PC-9 (cell line): ENCODE measurements at regions not wholly inside any gene's neighbourhood (a gene's known extent, or its start where the extent isn't known, plus 50 kb on each side); places are given as distances from the start of the nearest gene placed in this dataset.

Experiments
- BruUV-seq: library from RNA; stranded (reverse); fragments of 400-500 nt; replicated peaks from 2 replicates; lab custom pipeline; 2021; lab: Mats Ljungman, UMichigan
- CTCF ChIA-PET: fragments of 300-600 bp; sonication (Branson Sonifier 250); formaldehyde crosslinking; loops from one replicate; lab custom pipeline; 2022; ENCODE audit warnings: antibody characterized with exemption; lab: Charles Lee
- POLR2A ChIA-PET: fragments of 300-600 bp; sonication (Branson Sonifier 250); formaldehyde crosslinking; loops from one replicate; lab custom pipeline; 2022; ENCODE audit warnings: antibody characterized with exemption; ENCODE audit not compliant: unreplicated experiment; lab: Charles Lee
- DNase-seq, 2 experiments: peaks; one replicate each; pipeline versions ENCODE4 v3.0.0 to v3.0.0-alpha.2; 2015 to 2022; ENCODE audit warnings: mixed read lengths in 1 of 2
- H2AFZ ChIP-seq: fragments of 200-600 bp; sonication (generic); 2 replicates; pipeline ENCODE4 v1.8.1; 2017; ENCODE audit warnings: antibody characterized with exemption
- H3F3A ChIP-seq: fragments of 200-600 bp; sonication (generic); 2 replicates; pipeline ENCODE4 v1.8.1; 2017; ENCODE audit warnings: antibody characterized with exemption, mild to moderate bottlenecking, low read depth; ENCODE audit not compliant: insufficient read depth
- H3K27ac ChIP-seq: fragments of 200-600 bp; sonication (generic); 2 replicates; pipeline ENCODE4 v1.6.1; 2016; ENCODE audit warnings: mixed run types
- H3K27me3 ChIP-seq: fragments of 200-600 bp; sonication (generic); 2 replicates; pipeline ENCODE4 v1.6.1; 2016; ENCODE audit warnings: low read depth, mixed run types; ENCODE audit not compliant: insufficient read depth
- H3K36me3 ChIP-seq: fragments of 200-600 bp; sonication (generic); 2 replicates; pipeline ENCODE4 v1.6.1; 2016; ENCODE audit warnings: low read depth, mixed run types
- H3K4me1 ChIP-seq: fragments of 200-600 bp; sonication (generic); replicated peaks from 2 replicates; pipeline ENCODE4 v1.6.1; 2016; ENCODE audit warnings: mixed run types; ENCODE audit not compliant: insufficient read depth
- H3K4me2 ChIP-seq: fragments of 200-600 bp; sonication (generic); 2 replicates; pipeline ENCODE4 v1.6.1; 2017; ENCODE audit warnings: mixed run types
- H3K4me3 ChIP-seq: fragments of 200-600 bp; sonication (generic); 2 replicates; pipeline ENCODE4 v1.6.1; 2016; ENCODE audit warnings: mixed run types
- H3K79me2 ChIP-seq: fragments of 200-600 bp; sonication (generic); 2 replicates; pipeline ENCODE4 v1.6.1; 2017; ENCODE audit warnings: low read depth, mixed run types
- H3K9me2 ChIP-seq: fragments of 200-600 bp; sonication (generic); 2 replicates; pipeline ENCODE4 v1.8.1; 2017; ENCODE audit warnings: mild to moderate bottlenecking; ENCODE audit not compliant: insufficient read depth
- H3K9me3 ChIP-seq: fragments of 200-600 bp; sonication (generic); 2 replicates; pipeline ENCODE4 v1.8.1; 2016; ENCODE audit warnings: low read depth; ENCODE audit not compliant: insufficient read depth
- H4K20me1 ChIP-seq: fragments of 200-600 bp; sonication (generic); 2 replicates; pipeline ENCODE4 v1.8.1; 2017; ENCODE audit not compliant: insufficient read depth
- EZH2 ChIP-seq: fragments of 200-600 bp; sonication (generic); IDR thresholded peaks from 2 replicates; pipeline ENCODE4 v1.8.0; 2017; ENCODE audit warnings: antibody characterized with exemption, low read depth
- intact Hi-C: fragments of 100-400 bp; cut with micrococcal nuclease; formaldehyde crosslinking; loops from one replicate; pipeline ENCODE4 v1.10.0; 2022; ENCODE audit not compliant: unreplicated experiment
- TF ChIP-seq, protein P1 (sequence below): fragments of 200-600 bp; sonication (generic); conservative IDR thresholded peaks from 2 replicates; pipeline ENCODE4 v1.6.1; 2017; ENCODE audit warnings: mixed run types, antibody characterized with exemption, mild to moderate bottlenecking, moderate library complexity

DNA sequence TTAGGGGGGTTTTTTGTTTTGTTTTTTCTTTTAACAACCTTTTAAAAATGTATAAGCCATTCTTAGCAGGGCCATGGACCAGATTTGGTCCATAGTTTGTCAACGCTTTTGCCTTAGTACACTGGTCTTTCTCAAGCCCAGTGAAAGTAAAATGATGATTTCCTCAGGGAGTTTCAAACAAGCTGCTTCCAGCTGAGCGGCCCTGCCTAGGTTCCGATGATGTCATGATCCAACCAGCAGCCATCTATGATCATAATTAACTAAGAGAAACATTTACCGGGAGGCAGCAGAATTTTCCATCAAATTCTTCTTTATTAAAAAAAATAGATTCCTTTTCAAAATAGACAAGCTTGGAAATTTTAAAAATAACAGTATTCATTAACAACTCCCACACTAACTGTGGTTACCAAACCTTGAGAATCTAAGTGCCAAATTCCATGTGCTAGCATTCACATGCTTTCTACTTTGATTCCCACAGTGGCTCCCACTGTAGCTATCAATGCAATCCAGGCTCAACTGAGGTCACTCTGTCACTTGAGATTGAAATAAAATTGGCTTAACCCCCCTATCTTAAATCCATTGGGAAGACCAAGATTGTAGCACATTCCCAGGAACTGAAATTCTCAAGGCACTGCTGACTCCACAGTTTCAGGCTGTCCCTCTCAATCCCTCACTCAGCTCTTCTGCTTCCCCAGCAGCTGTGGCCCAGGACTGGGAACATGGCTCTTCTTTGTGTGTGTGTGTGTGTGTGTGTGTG, 148.9 kb downstream of the RNF152 start:
- H3K4me3 ChIP-seq, result no peak overlapping the region
- no peaks in the 10 kb centered on the region for H3K9me2 ChIP-seq
- DNase-seq, result no peak
- BruUV-seq, result no TSS peak
- no peak overlapping the region for H3K4me2 ChIP-seq
- no peaks in the 10 kb centered on the region for H4K20me1 ChIP-seq
- no peaks in the 10 kb centered on the region for H3K27me3 ChIP-seq
- no peak overlapping the region for H2AFZ ChIP-seq
- H3K27ac ChIP-seq, result no peak overlapping the region
- no peaks in the 10 kb centered on the region for H3F3A ChIP-seq
- TF ChIP-seq, protein P1, sequence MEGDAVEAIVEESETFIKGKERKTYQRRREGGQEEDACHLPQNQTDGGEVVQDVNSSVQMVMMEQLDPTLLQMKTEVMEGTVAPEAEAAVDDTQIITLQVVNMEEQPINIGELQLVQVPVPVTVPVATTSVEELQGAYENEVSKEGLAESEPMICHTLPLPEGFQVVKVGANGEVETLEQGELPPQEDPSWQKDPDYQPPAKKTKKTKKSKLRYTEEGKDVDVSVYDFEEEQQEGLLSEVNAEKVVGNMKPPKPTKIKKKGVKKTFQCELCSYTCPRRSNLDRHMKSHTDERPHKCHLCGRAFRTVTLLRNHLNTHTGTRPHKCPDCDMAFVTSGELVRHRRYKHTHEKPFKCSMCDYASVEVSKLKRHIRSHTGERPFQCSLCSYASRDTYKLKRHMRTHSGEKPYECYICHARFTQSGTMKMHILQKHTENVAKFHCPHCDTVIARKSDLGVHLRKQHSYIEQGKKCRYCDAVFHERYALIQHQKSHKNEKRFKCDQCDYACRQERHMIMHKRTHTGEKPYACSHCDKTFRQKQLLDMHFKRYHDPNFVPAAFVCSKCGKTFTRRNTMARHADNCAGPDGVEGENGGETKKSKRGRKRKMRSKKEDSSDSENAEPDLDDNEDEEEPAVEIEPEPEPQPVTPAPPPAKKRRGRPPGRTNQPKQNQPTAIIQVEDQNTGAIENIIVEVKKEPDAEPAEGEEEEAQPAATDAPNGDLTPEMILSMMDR, result no peak
- TF ChIP-seq EZH2, result no peak
- no peaks in the 10 kb centered on the region for H3K36me3 ChIP-seq
- CTCF ChIA-PET, result no interaction called here
- intact Hi-C loops, result no loop called here
- H3K79me2 ChIP-seq, result no peaks in the 10 kb centered on the region
- H3K9me3 ChIP-seq, result no peaks in the 10 kb centered on the region
- POLR2A ChIA-PET, result no interaction called here
- no peaks in the 10 kb centered on the region for H3K4me1 ChIP-seq

DNA sequence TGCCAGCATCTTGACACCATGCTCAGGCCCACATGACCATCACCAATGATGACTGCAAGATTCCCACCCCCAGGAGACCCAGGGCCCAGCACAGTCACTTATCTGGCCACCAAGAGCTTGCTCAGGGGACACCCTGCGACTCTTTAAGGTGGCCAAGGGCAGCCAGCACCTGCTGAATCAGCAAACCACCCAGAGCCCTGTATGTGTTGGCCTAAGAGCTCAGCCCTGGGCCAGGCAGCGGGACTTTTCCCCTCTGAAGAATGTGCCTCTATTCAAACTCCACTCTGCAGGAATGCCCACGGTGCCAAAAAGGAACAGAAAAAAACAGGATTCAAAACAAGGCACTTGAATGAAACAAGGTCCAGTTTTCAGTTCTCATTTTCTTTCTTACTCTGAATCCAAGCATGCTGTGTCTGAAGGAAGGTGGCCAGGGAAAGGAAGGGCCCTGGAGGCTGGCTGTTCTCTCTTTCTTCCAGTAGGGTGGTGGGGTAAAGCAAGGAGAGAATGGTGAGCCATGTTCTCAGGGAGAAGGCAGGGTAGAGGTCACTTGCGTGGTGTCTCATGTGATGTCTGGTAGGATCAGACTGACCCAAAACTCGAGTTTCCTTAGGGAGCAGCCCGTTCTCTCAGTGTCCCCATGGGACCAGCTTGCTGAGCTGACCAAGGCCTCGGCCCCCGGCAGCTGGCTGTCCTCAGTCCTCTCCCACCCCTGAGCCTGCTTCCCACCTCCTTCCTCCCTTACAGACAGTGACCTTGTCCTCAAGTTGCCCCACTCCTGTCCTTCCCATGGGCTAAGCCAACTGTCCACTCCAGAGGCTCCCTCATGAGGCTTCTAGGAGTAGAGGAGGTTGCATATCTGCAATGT, 150.0 kb downstream of the RNF152 start:
- Histone ChIP-seq H3K4me3 (no peak overlapping the region), H4K20me1 (no peaks in the 10 kb centered on the region), H3K79me2 (no peaks in the 10 kb centered on the region), H3K27me3 (no peaks in the 10 kb centered on the region), H3K9me2 (no peaks in the 10 kb centered on the region), H3K27ac (no peak overlapping the region), H3K4me1 (no peaks in the 10 kb centered on the region), H3K9me3 (no peaks in the 10 kb centered on the region), H3K36me3 (no peaks in the 10 kb centered on the region), H2AFZ (no peak overlapping the region), H3K4me2 (no peak overlapping the region), H3F3A (no peaks in the 10 kb centered on the region)
- CTCF ChIA-PET, result no interaction called here
- intact Hi-C loops, result no loop called here
- DNase-seq, result no peak
- POLR2A ChIA-PET, result no interaction called here
- TF ChIP-seq, protein P1, result no peak
- no peak for TF ChIP-seq EZH2
- BruUV-seq, result no TSS peak

DNA sequence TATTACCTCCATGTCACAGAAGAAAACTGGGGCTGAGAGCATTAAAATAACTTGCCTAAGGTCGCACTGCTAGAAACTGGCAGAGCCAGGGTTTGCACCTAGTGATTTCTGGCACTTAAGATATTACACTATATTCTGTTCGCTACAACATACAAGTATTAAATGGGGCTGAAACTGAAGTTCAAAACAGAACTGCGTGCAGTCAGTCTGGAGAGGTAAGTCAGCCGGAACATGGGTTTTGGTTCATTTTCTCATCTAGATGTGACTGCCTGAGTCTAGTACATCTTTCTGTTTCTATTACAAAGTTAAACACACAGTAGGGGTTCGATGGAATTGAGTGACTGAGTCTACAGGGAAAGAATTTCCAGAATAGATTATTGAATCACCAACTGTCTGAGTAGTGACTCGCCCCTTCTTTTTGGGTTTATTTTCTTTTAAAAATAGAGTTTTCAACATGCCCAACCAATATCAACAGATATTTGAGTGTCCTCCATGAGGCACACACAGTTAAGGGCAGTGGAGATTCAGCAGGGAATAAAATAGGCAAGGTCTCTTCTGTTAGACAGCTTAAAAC, 150.8 kb downstream of the RNF152 start:
- H2AFZ ChIP-seq, result no peak overlapping the region
- H3K4me1 ChIP-seq, result no peaks in the 10 kb centered on the region
- H3K9me2 ChIP-seq, result no peaks in the 10 kb centered on the region
- POLR2A ChIA-PET, result no interaction called here
- H3K27ac ChIP-seq, result no peak overlapping the region
- no TSS peak for BruUV-seq
- H4K20me1 ChIP-seq, result no peaks in the 10 kb centered on the region
- no peak overlapping the region for H3K4me3 ChIP-seq
- H3K36me3 ChIP-seq, result no peaks in the 10 kb centered on the region
- no peak overlapping the region for H3K4me2 ChIP-seq
- intact Hi-C loops, result no loop called here
- H3K9me3 ChIP-seq, result no peaks in the 10 kb centered on the region
- no peaks in the 10 kb centered on the region for H3K79me2 ChIP-seq
- DNase-seq, result no peak
- H3K27me3 ChIP-seq, result no peaks in the 10 kb centered on the region
- no peak for TF ChIP-seq EZH2
- TF ChIP-seq, protein P1, result no peak
- CTCF ChIA-PET, result no interaction called here
- H3F3A ChIP-seq, result no peaks in the 10 kb centered on the region
